Uterus (tissue), 3 donors: ENCODE measurements at regions not wholly inside any gene's neighbourhood (a gene's known extent, or its start where the extent isn't known, plus 50 kb on each side); places are given as distances from the start of the nearest gene placed in this dataset.

ENCODE experiments used
- DNase-seq, 2 donors: peaks; one replicate each; pipeline ENCODE4 v3.0.0-alpha.2; 2019 to 2020
- H3K27ac ChIP-seq, 2 donors: fragments of 200-600 bp; sonication (generic); 1 replicate in 1 of 2; 2 replicates in 1 of 2; pipeline ENCODE4 v1.5.1; 2016 to 2018
- H3K27me3 ChIP-seq, 2 donors: fragments of 200-600 bp; sonication (generic); one replicate each; pipeline ENCODE4 v1.5.1; 2018 to 2019; ENCODE audit warnings: control low read depth in 1 of 2
- H3K36me3 ChIP-seq, 2 donors: fragments of 200-600 bp; sonication (generic); one replicate each; pipeline ENCODE4 v1.5.1; 2019; ENCODE audit warnings: control low read depth in 1 of 2
- H3K4me1 ChIP-seq, 2 donors: fragments of 200-600 bp; sonication (generic); one replicate each; pipeline ENCODE4 v1.5.1; 2018 to 2019; ENCODE audit warnings: control low read depth in 1 of 2
- H3K4me3 ChIP-seq, 2 donors: fragments of 200-600 bp; sonication (generic); 1 replicate in 1 of 2; 2 replicates in 1 of 2; pipeline ENCODE4 v1.5.1; 2018 to 2019; ENCODE audit warnings: mild to moderate bottlenecking in 1 of 2
- H3K9me3 ChIP-seq, 2 donors: fragments of 200-600 bp; sonication (generic); one replicate each; pipeline ENCODE4 v1.5.1; 2019; ENCODE audit warnings: control low read depth in 1 of 2
- CTCF ChIP-seq, 4 experiments: fragments of 200-600 bp in 2 of 4; fragments of 450-650 bp in 2 of 4; sonication (generic) in 2 of 4; IDR thresholded peaks; one replicate each; pipeline ENCODE4 v1.5.1; 2016 to 2019; ENCODE audit warnings: antibody characterized with exemption in 4 of 4, mild to moderate bottlenecking in 2 of 4, moderate library complexity in 1 of 4
- POLR2A ChIP-seq, 2 donors: fragments of 450-650 bp; IDR thresholded peaks; one replicate each; pipeline ENCODE4 v1.6.1; 2016; ENCODE audit warnings: antibody characterized with exemption in 2 of 2, mild to moderate bottlenecking in 1 of 2, moderate library complexity in 1 of 2
- intact Hi-C: fragments of 100-400 bp; cut with DNase I; formaldehyde crosslinking; loops from one replicate; pipeline ENCODE4 v1.15.1; 2023; ENCODE audit warnings: low total_unique reads
- donor health status: DM: yes; HTN: yes; CAD: no.

GRCh38 chr10:71048971-71049615, 160.7 kb upstream of the PCBD1 start:
- Histone ChIP-seq H3K4me3 (no peak overlapping the region), H3K27me3 (no peaks in the 10 kb centered on the region), H3K9me3 (no peaks in the 10 kb centered on the region), H3K4me1 (no peaks in the 10 kb centered on the region), H3K27ac (no peak overlapping the region), H3K36me3 (no peaks in the 10 kb centered on the region)
- DNase-seq = no peak
- intact Hi-C loops = no loop called here
- TF ChIP-seq CTCF (IDR thresholded peaks at IDR 0.05) (no peak), POLR2A (IDR thresholded peaks at IDR 0.05) (no peak)

- Histone ChIP-seq H3K27me3 (no peaks in the 10 kb centered on the region), H3K27ac (no peak overlapping the region), H3K4me1 (no peaks in the 10 kb centered on the region), H3K4me3 (no peak overlapping the region), H3K9me3 (no peaks in the 10 kb centered on the region), H3K36me3 (no peaks in the 10 kb centered on the region)
- no peak for TF ChIP-seq CTCF (IDR thresholded peaks at IDR 0.05)
- no peak for TF ChIP-seq POLR2A (IDR thresholded peaks at IDR 0.05)
- intact Hi-C loops = no loop called here
- DNase-seq = no peak
Observed at GRCh38 chr10:71049994-71050393, 161.6 kb upstream of the PCBD1 start.

- TF ChIP-seq CTCF (IDR thresholded peaks at IDR 0.05) = no peak
- TF ChIP-seq POLR2A (IDR thresholded peaks at IDR 0.05) = no peak
- Histone ChIP-seq H3K4me3 (no peak overlapping the region), H3K27me3 (no peaks in the 10 kb centered on the region), H3K27ac (no peak overlapping the region), H3K4me1 (no peaks in the 10 kb centered on the region), H3K36me3 (no peaks in the 10 kb centered on the region), H3K9me3 (no peaks in the 10 kb centered on the region)
- intact Hi-C loops = no loop called here
- DNase-seq = no peak
Observed at GRCh38 chr10:71052076-71052660, 160.2 kb upstream of the UNC5B start.

- H3K27ac ChIP-seq = no peak overlapping the region
- intact Hi-C loops = no loop called here
- no peaks in the 10 kb centered on the region for H3K4me1 ChIP-seq
- H3K36me3 ChIP-seq = no peaks in the 10 kb centered on the region
- TF ChIP-seq POLR2A (IDR thresholded peaks at IDR 0.05) (no peak), CTCF (IDR thresholded peaks at IDR 0.05) (no peak)
- no peaks in the 10 kb centered on the region for H3K27me3 ChIP-seq
- DNase-seq = no peak
- H3K4me3 ChIP-seq = no peak overlapping the region
- H3K9me3 ChIP-seq = no peaks in the 10 kb centered on the region
Observed at GRCh38 chr10:71052708-71053107, 159.7 kb upstream of the UNC5B start.

- Histone ChIP-seq H3K27ac (no peak overlapping the region), H3K4me1 (no peaks in the 10 kb centered on the region), H3K9me3 (no peaks in the 10 kb centered on the region), H3K36me3 (no peaks in the 10 kb centered on the region), H3K27me3 (no peaks in the 10 kb centered on the region), H3K4me3 (no peak overlapping the region)
- intact Hi-C loops = no loop called here
- no peak for DNase-seq
- TF ChIP-seq POLR2A (IDR thresholded peaks at IDR 0.05) (no peak), CTCF (IDR thresholded peaks at IDR 0.05) (no peak)
Observed at GRCh38 chr10:71053169-71053895, 159.0 kb upstream of the UNC5B start.
